ENCODE measurements at regions not wholly inside any gene's neighbourhood (a gene's known extent, or its start where the extent isn't known, plus 50 kb on each side); places are given as distances from the start of the nearest gene placed in this dataset.
"Not testable (repeated sequence)": the region's sequence is repeated elsewhere in the genome, so short reads cannot be mapped to it uniquely, and the experiment has no call there.

- Mint-ChIP-seq H3K4me1 (ENCODE audit: low read depth) (no peaks in the 10 kb centered on the region), H3K4me3 (no peak overlapping the region), H3K27me3 (ENCODE audit: insufficient read depth) (no peaks in the 10 kb centered on the region), H3K36me3 (ENCODE audit: low read depth) (no peaks in the 10 kb centered on the region), H3K27ac (no peak overlapping the region), H3K9me3 (no peaks in the 10 kb centered on the region)
- DNase-seq (ENCODE audit: low spot score): no peak
- intact Hi-C loops (cut with micrococcal nuclease): no loop called here
Measured at GRCh38 chr15:36004891-36005490, 459.0 kb upstream of the DPH6 start.

DNA sequence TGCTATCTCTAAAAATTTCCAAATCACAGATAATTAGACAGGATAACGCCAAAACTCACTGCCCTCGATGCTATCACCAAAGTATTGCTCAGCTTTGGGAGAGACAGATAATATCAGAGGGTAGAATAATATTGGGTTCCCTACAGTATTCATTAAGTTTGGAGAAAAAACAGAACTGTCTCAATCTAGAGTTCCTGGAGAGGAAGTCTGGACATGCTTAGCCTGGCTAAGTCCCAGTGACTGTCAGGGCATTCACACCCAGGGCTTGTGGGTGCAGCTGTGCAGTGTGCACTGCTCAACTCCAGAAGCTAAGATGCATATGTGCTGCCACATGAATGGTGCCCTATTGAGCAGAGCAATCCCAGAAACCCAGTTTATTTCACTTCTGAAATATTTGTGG, 459.6 kb upstream of the DPH6 start:
- H3K36me3 Mint-ChIP-seq (ENCODE audit: low read depth): no peaks in the 10 kb centered on the region
- no peak overlapping the region for H3K4me3 Mint-ChIP-seq
- H3K9me3 Mint-ChIP-seq: no peaks in the 10 kb centered on the region
- H3K27me3 Mint-ChIP-seq (ENCODE audit: insufficient read depth): no peaks in the 10 kb centered on the region
- H3K27ac Mint-ChIP-seq: no peak overlapping the region
- no peaks in the 10 kb centered on the region for H3K4me1 Mint-ChIP-seq (ENCODE audit: low read depth)
- intact Hi-C loops (cut with micrococcal nuclease): no loop called here
- no peak for DNase-seq (ENCODE audit: low spot score)

DNA sequence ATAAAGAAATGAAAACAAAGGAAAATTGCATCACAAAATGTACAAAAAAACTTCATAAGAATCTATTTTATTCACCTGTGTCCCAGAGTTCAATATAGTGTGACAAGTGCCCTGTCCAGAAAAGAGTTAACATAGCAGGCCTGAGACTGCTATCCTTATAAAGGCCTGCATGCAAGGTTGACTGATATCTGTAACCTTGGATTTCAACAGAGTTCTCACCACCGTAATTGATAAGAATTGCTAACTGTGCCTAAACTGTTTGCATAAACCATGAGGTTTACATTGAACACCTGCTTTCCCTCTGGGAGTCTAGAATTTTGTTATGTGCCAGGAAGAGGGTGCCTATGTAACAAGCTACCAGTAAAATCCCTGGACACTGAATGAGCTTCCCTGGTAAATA, 461.7 kb upstream of the DPH6 start:
- no peaks in the 10 kb centered on the region for H3K4me1 Mint-ChIP-seq (ENCODE audit: low read depth)
- no peak overlapping the region for H3K27ac Mint-ChIP-seq
- H3K36me3 Mint-ChIP-seq (ENCODE audit: low read depth): no peaks in the 10 kb centered on the region
- intact Hi-C loops (cut with micrococcal nuclease): no loop called here
- no peaks in the 10 kb centered on the region for H3K9me3 Mint-ChIP-seq
- DNase-seq (ENCODE audit: low spot score): no peak
- no peak overlapping the region for H3K4me3 Mint-ChIP-seq
- H3K27me3 Mint-ChIP-seq (ENCODE audit: insufficient read depth): no peaks in the 10 kb centered on the region

GRCh38 chr15:36008719-36009118, 462.8 kb upstream of the DPH6 start:
- no peak for DNase-seq (ENCODE audit: low spot score)
- Mint-ChIP-seq H3K4me3 (no peak overlapping the region), H3K27me3 (ENCODE audit: insufficient read depth) (no peaks in the 10 kb centered on the region), H3K9me3 (peaks cover 7% of the 10 kb centered on the region), H3K4me1 (ENCODE audit: low read depth) (no peaks in the 10 kb centered on the region), H3K27ac (no peak overlapping the region), H3K36me3 (ENCODE audit: low read depth) (no peaks in the 10 kb centered on the region)
- intact Hi-C loops (cut with micrococcal nuclease): no loop called here

DNA sequence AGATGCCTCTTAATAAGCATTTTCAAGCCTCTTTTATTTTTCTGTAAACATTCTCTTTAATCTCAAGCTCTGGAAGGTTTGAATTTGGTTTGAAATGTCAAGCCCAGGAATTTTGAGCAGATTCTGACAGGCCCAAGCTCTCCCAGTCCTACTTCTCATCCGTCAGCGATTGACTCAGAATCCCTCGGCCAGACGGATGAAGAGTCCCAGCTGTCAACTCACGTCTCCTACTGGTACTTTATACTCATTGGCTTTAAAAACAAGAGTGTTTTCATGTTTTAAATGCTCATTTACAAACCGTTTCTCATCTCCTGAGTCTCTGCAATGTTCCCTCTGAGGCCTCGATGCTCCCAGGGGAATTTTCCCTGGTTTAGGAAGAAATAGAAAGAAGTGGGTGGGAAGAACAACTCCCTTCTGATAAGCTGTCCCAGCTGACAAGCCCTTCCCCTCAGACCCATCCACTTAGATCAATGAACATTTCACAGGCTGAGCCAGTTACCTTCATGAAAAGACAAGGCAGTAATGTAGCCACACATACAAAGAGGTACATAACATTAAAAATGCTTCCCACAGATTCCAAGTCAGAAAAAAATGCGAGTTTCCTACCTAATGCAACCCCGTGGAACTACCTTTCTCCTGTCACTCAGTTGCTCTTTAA, 478.2 kb upstream of the DPH6 start:
- DNase-seq (ENCODE audit: low spot score): no peak
- no peaks in the 10 kb centered on the region for H3K4me1 Mint-ChIP-seq (ENCODE audit: low read depth)
- no peaks in the 10 kb centered on the region for H3K27me3 Mint-ChIP-seq (ENCODE audit: insufficient read depth)
- no peak overlapping the region for H3K27ac Mint-ChIP-seq
- no peak overlapping the region for H3K4me3 Mint-ChIP-seq
- no peaks in the 10 kb centered on the region for H3K9me3 Mint-ChIP-seq
- H3K36me3 Mint-ChIP-seq (ENCODE audit: low read depth): no peaks in the 10 kb centered on the region
- intact Hi-C loops (cut with micrococcal nuclease): no loop called here

GRCh38 chr15:36026627-36027283, 480.8 kb upstream of the DPH6 start:
- H3K4me1 Mint-ChIP-seq (ENCODE audit: low read depth): no peaks in the 10 kb centered on the region
- H3K36me3 Mint-ChIP-seq (ENCODE audit: low read depth): no peaks in the 10 kb centered on the region
- no peaks in the 10 kb centered on the region for H3K27me3 Mint-ChIP-seq (ENCODE audit: insufficient read depth)
- no peaks in the 10 kb centered on the region for H3K9me3 Mint-ChIP-seq
- intact Hi-C loops (cut with micrococcal nuclease): loop anchor here (2.0 kb wide), 1 partner anchor 14 kb away; no protein-coding TSS in a partner anchor
- no peak overlapping the region for H3K4me3 Mint-ChIP-seq
- no peak for DNase-seq (ENCODE audit: low spot score)
- H3K27ac Mint-ChIP-seq: no peak overlapping the region

- no peak for DNase-seq (ENCODE audit: low spot score)
- Mint-ChIP-seq H3K4me1 (ENCODE audit: low read depth) (no peaks in the 10 kb centered on the region), H3K4me3 (no peak overlapping the region), H3K27me3 (ENCODE audit: insufficient read depth) (no peaks in the 10 kb centered on the region), H3K36me3 (ENCODE audit: low read depth) (no peaks in the 10 kb centered on the region), H3K27ac (no peak overlapping the region), H3K9me3 (peaks cover 6% of the 10 kb centered on the region)
- intact Hi-C loops (cut with micrococcal nuclease): no loop called here
Measured at GRCh38 chr15:36029606-36030210, 483.7 kb upstream of the DPH6 start.

- DNase-seq (ENCODE audit: low spot score): no peak
- Mint-ChIP-seq H3K27me3 (ENCODE audit: insufficient read depth) (no peaks in the 10 kb centered on the region), H3K4me3 (no peak overlapping the region), H3K36me3 (ENCODE audit: low read depth) (no peaks in the 10 kb centered on the region), H3K4me1 (ENCODE audit: low read depth) (no peaks in the 10 kb centered on the region), H3K9me3 (peaks cover 6% of the 10 kb centered on the region), H3K27ac (no peak overlapping the region)
- intact Hi-C loops (cut with micrococcal nuclease): loop anchor here (2.0 kb wide), 1 partner anchor 13 kb away; no protein-coding TSS in a partner anchor
Measured at GRCh38 chr15:36039996-36040572, 494.1 kb upstream of the DPH6 start.

DNA sequence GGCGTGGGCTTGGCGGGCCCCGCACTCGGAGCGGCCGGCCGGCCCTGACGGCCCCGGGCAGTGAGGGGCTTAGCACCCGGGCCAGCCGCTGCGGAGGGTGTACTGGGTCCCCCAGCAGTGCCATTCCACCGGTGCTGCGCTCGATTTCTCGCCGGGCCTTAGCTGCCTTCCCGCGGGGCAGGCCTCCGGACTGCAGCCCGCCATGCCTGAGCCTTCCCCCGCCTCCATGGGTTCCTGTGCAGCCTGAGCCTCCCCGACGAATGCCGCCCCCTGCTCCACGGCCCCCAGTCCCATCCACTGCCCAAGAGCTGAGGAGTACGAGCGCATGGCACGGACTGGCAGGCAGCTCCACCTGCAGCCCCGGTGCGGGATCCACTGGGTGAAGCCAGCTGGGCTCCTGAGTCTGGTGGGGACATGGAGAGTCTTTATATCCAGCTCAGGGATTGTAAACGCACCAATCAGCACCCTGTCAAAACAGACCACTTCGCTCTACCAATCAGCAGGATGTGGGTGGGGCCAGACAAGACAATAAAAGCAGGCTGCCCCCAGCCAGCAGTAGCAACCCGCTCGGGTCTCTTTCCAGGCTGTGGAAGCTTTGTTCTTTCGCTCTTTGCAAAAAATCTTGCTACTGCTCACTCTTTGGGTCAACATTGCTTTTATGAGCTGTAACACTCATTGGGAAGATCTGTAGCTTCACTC, 501.2 kb upstream of the DPH6 start:
- H3K36me3 Mint-ChIP-seq (ENCODE audit: low read depth); H3K4me1 Mint-ChIP-seq (ENCODE audit: low read depth); H3K27me3 Mint-ChIP-seq (ENCODE audit: insufficient read depth); H3K4me3 Mint-ChIP-seq; intact Hi-C loops (cut with micrococcal nuclease); H3K27ac Mint-ChIP-seq; DNase-seq (ENCODE audit: low spot score): not testable (repeated sequence)
- peaks cover 16% of the 10 kb centered on the region for H3K9me3 Mint-ChIP-seq

DNA sequence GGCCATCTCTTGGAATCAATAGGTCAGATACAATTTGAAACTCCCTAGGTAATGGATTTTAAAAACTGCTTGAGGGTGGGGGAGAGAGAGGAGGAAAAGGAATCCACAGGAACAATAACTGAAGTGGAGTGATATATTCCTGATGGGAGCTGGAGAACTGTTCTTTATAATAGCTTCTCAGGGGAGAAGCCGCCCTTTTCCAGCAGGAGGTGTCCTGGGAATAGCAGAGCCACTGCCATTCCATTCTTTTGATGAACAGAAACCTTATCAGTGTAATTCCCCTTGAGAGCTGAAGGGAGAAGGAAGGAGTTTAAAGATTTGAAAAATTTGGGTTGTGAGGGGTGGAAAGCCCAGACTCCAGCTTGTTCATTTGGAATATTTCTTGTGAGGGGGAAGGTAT, 504.9 kb upstream of the DPH6 start:
- H3K4me3 Mint-ChIP-seq: no peak overlapping the region
- intact Hi-C loops (cut with micrococcal nuclease): no loop called here

GRCh38 chr15:36052641-36053040, 506.7 kb upstream of the DPH6 start:
- H3K36me3 Mint-ChIP-seq (ENCODE audit: low read depth); intact Hi-C loops (cut with micrococcal nuclease); H3K27ac Mint-ChIP-seq; DNase-seq (ENCODE audit: low spot score); H3K27me3 Mint-ChIP-seq (ENCODE audit: insufficient read depth); H3K4me1 Mint-ChIP-seq (ENCODE audit: low read depth); H3K4me3 Mint-ChIP-seq: not testable (repeated sequence)
- H3K9me3 Mint-ChIP-seq: peaks cover 11% of the 10 kb centered on the region

More for the DNA sequence above, 504.9 kb upstream of the DPH6 start:
- DNase-seq (ENCODE audit: low spot score): no peak
- Mint-ChIP-seq H3K4me1 (ENCODE audit: low read depth) (no peaks in the 10 kb centered on the region), H3K36me3 (ENCODE audit: low read depth) (no peaks in the 10 kb centered on the region), H3K27ac (no peak overlapping the region), H3K27me3 (ENCODE audit: insufficient read depth) (no peaks in the 10 kb centered on the region), H3K9me3 (peaks cover 16% of the 10 kb centered on the region)

DNA sequence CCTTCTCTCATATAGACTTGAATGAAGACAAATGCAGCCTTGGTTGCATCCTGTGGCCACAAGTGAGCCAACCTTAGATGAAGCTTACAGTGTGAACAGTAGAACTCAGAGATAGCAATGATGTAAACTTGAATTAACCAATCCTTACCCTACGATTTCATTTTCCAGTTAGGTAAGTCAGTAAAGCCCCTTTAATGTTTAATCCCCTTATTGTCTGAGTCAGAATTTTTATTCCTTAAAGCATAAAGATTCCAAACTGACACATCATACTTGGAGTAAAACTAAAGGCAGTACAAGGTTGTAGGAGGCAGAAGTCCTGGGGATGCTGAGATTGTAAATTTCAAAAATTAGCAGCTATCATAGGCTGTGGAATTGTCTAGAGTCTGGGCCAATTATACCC, 507.8 kb upstream of the DPH6 start:
- Mint-ChIP-seq H3K36me3 (ENCODE audit: low read depth) (no peaks in the 10 kb centered on the region), H3K9me3 (peaks cover 16% of the 10 kb centered on the region), H3K27me3 (ENCODE audit: insufficient read depth) (no peaks in the 10 kb centered on the region), H3K4me3 (no peak overlapping the region), H3K4me1 (ENCODE audit: low read depth) (no peaks in the 10 kb centered on the region), H3K27ac (no peak overlapping the region)
- intact Hi-C loops (cut with micrococcal nuclease): no loop called here
- no peak for DNase-seq (ENCODE audit: low spot score)

Data from activated T-helper 1 cell treated with anti-CD3 and anti-CD28 coated beads, Interleukin-12 subunit alpha, Interleukin-12 subunit beta, Interleukin-2, Interleukin-4 antibody, amounts not matched to agents 30 ng/mL and 10 ng/mL and 1 ng/mL, durations not matched to agents 14 hours and 24 hours and 36 hours (primary cell).